ENCODE measurements at regions not wholly inside any gene's neighbourhood (a gene's known extent, or its start where the extent isn't known, plus 50 kb on each side); places are given as distances from the start of the nearest gene placed in this dataset.

- no peak for TF ChIP-seq CTCF (IDR thresholded peaks at IDR 0.05)
Observed at GRCh38 chr7:42491106-42491505, 254.1 kb upstream of the GLI3 start.

GRCh38 chr7:42489299-42489698 is 252.3 kb upstream of the GLI3 start:
- TF ChIP-seq CTCF (IDR thresholded peaks at IDR 0.05), result no peak

- TF ChIP-seq CTCF (IDR thresholded peaks at IDR 0.05), result no peak
Observed at GRCh38 chr7:42485301-42485766, 248.3 kb upstream of the GLI3 start.

GRCh38 chr7:42483886-42484285 is 246.9 kb upstream of the GLI3 start:
- TF ChIP-seq CTCF (IDR thresholded peaks at IDR 0.05), result no peak

- TF ChIP-seq CTCF (IDR thresholded peaks at IDR 0.05), result no peak
Observed at GRCh38 chr7:42479816-42480633, 243.0 kb upstream of the GLI3 start.

GRCh38 chr7:42479452-42479815 is 242.4 kb upstream of the GLI3 start:
- TF ChIP-seq CTCF (IDR thresholded peaks at IDR 0.05), result no peak

GRCh38 chr7:42478717-42479116 is 241.7 kb upstream of the GLI3 start:
- TF ChIP-seq CTCF (IDR thresholded peaks at IDR 0.05), result no peak

Data from LNCAP (cell line).